ENCODE measurements at regions not wholly inside any gene's neighbourhood (a gene's known extent, or its start where the extent isn't known, plus 50 kb on each side); places are given as distances from the start of the nearest gene placed in this dataset.

- DNase-seq = no peak
Observed at GRCh38 chr6:113649276-113649675, 207.9 kb upstream of the MARCKS start.

GRCh38 chr6:113649880-113650609 lies 207.1 kb upstream of the MARCKS start:
- no peak for DNase-seq

- DNase-seq = no peak
Observed at GRCh38 chr6:113650610-113650979, 206.6 kb upstream of the MARCKS start.

- DNase-seq = peak in 44 of 56 donors; percentile 7 to 74 (median 34)
Observed at GRCh38 chr6:113651120-113651519, 206.0 kb upstream of the MARCKS start.

- no peak for DNase-seq
Observed at GRCh38 chr6:113651920-113652319, 205.2 kb upstream of the MARCKS start.

GRCh38 chr6:113653275-113653674 lies 203.9 kb upstream of the MARCKS start:
- DNase-seq = no peak

GRCh38 chr6:113654396-113654795 lies 202.7 kb upstream of the MARCKS start:
- peak in 39 of 56 donors; percentile 2 to 80 (median 36) for DNase-seq

- DNase-seq = no peak
Observed at GRCh38 chr6:113655761-113656160, 201.4 kb upstream of the MARCKS start.

GRCh38 chr6:113659762-113660404 lies 197.3 kb upstream of the MARCKS start:
- DNase-seq = no peak

- DNase-seq = no peak
Observed at GRCh38 chr6:113660819-113661218, 196.3 kb upstream of the MARCKS start.

- no peak for DNase-seq
Observed at GRCh38 chr6:113662093-113662665, 195.0 kb upstream of the MARCKS start.

GRCh38 chr6:113662688-113663333 lies 194.3 kb upstream of the MARCKS start:
- DNase-seq = no peak

GRCh38 chr6:113664909-113665308 lies 192.2 kb upstream of the MARCKS start:
- no peak for DNase-seq

GRCh38 chr6:113668641-113669408 lies 188.3 kb upstream of the MARCKS start:
- no peak for DNase-seq

- DNase-seq = no peak
Observed at GRCh38 chr6:113669606-113670005, 187.5 kb upstream of the MARCKS start.

- DNase-seq = peak in 3 of 56 donors; percentile 2 to 9 (median 5)
Observed at GRCh38 chr6:113671421-113671820, 185.7 kb upstream of the MARCKS start.

- DNase-seq = peak in 10 of 56 donors; percentile 4 to 36 (median 6)
Observed at GRCh38 chr6:113672491-113673149, 184.5 kb upstream of the MARCKS start.

GRCh38 chr6:113674075-113674474 lies 183.1 kb upstream of the MARCKS start:
- no peak for DNase-seq

GRCh38 chr6:113676057-113676456 lies 181.1 kb upstream of the MARCKS start:
- DNase-seq = no peak

- DNase-seq = no peak
Observed at GRCh38 chr6:113676968-113677367, 180.2 kb upstream of the MARCKS start.

GRCh38 chr6:113679051-113679450 lies 178.1 kb upstream of the MARCKS start:
- DNase-seq = no peak
